HEK293 (cell line): ENCODE measurements at regions not wholly inside any gene's neighbourhood (a gene's known extent, or its start where the extent isn't known, plus 50 kb on each side); places are given as distances from the start of the nearest gene placed in this dataset.

ENCODE experiments used
- CTCF ChIP-seq: fragments of 450-650 bp; formaldehyde crosslinking; IDR thresholded peaks from 2 replicates; pipeline ENCODE4 v1.5.1; 2016; ENCODE audit warnings: missing biosample characterization, missing genetic modification characterization
- KLF8 ChIP-seq: fragments of 450-650 bp; formaldehyde crosslinking; IDR thresholded peaks from 2 replicates; pipeline ENCODE4 v1.5.1; 2016; ENCODE audit warnings: missing biosample characterization, missing genetic modification characterization
- ZBTB21 ChIP-seq: fragments of 450-650 bp; formaldehyde crosslinking; IDR thresholded peaks from 2 replicates; pipeline ENCODE4 v1.5.1; 2017; ENCODE audit warnings: missing biosample characterization, missing genetic modification characterization
- ZNF174 ChIP-seq: fragments of 450-650 bp; formaldehyde crosslinking; IDR thresholded peaks from 2 replicates; pipeline ENCODE4 v1.5.0; 2017; ENCODE audit warnings: missing biosample characterization, mild to moderate bottlenecking, missing genetic modification characterization
- ZNF366 ChIP-seq: fragments of 450-650 bp; formaldehyde crosslinking; conservative IDR thresholded peaks from 2 replicates; pipeline ENCODE4 v1.5.1; 2016; ENCODE audit warnings: missing biosample characterization, missing genetic modification characterization
- ZNF777 ChIP-seq: fragments of 450-650 bp; formaldehyde crosslinking; IDR thresholded peaks from 2 replicates; pipeline ENCODE4 v1.5.1; 2017; ENCODE audit warnings: missing biosample characterization, missing genetic modification characterization, borderline replicate concordance

GRCh38 chr4:123522081-123522480 lies 125.5 kb downstream of the SPRY1 start:
- TF ChIP-seq CTCF (no peak), ZBTB21 (no peak), ZNF174 (tag by site-specific recombination) (no peak), KLF8 (tag by site-specific recombination) (no peak), ZNF777 (no peak), ZNF366 (tag by site-specific recombination) (no peak)
